H9 (cell line): ENCODE measurements at regions not wholly inside any gene's neighbourhood (a gene's known extent, or its start where the extent isn't known, plus 50 kb on each side); places are given as distances from the start of the nearest gene placed in this dataset.

Experiments
- DNase-seq: peaks from one replicate; pipeline ENCODE4 v3.0.0-alpha.2; 2017
- H2AFZ ChIP-seq: one replicate; pipeline ENCODE4 v1.6.1; 2013; ENCODE audit warnings: mild to moderate bottlenecking, low read length, control low read depth, moderate library complexity
- H2AK5ac ChIP-seq: 2 replicates; pipeline ENCODE4 v1.6.1; 2013; ENCODE audit warnings: low read length, control low read depth, mixed read lengths; ENCODE audit not compliant: insufficient read length
- H2BK120ac ChIP-seq: one replicate; pipeline ENCODE4 v1.6.1; 2013; ENCODE audit warnings: low read depth, mild to moderate bottlenecking, low read length, control low read depth, inconsistent platforms; ENCODE audit not compliant: poor library complexity, severe bottlenecking
- H2BK12ac ChIP-seq: 2 replicates; pipeline ENCODE4 v1.6.1; 2013; ENCODE audit warnings: low read length, control low read depth, mixed read lengths, low read depth; ENCODE audit not compliant: insufficient read length
- H2BK15ac ChIP-seq: 2 replicates; pipeline ENCODE4 v1.6.1; 2013; ENCODE audit warnings: low read depth, low read length, control low read depth
- H2BK20ac ChIP-seq: one replicate; pipeline ENCODE4 v1.6.1; 2013; ENCODE audit warnings: low read depth, mild to moderate bottlenecking, low read length, control low read depth, inconsistent platforms; ENCODE audit not compliant: poor library complexity, severe bottlenecking
- H2BK5ac ChIP-seq: 2 replicates; pipeline ENCODE4 v1.6.1; 2013; ENCODE audit warnings: low read length, control low read depth, mixed read lengths; ENCODE audit not compliant: insufficient read length
- H3K14ac ChIP-seq: 2 replicates; pipeline ENCODE4 v1.6.1; 2013; ENCODE audit warnings: low read length, control low read depth; ENCODE audit not compliant: insufficient read depth
- H3K18ac ChIP-seq: 2 replicates; pipeline ENCODE4 v1.6.1; 2013; ENCODE audit warnings: low read depth, mild to moderate bottlenecking, mixed read lengths, low read length, control low read depth; ENCODE audit not compliant: insufficient read length
- H3K23ac ChIP-seq: 2 replicates; pipeline ENCODE4 v1.6.1; 2013; ENCODE audit warnings: low read length, control low read depth, mixed read lengths, low read depth; ENCODE audit not compliant: insufficient read length
- H3K23me2 ChIP-seq: 2 replicates; pipeline ENCODE4 v1.6.1; 2013; ENCODE audit warnings: low read depth, mild to moderate bottlenecking, mixed read lengths, low read length, control low read depth; ENCODE audit not compliant: insufficient read length, poor library complexity, severe bottlenecking
- H3K27ac ChIP-seq: 2 replicates; pipeline ENCODE4 v1.5.1; 2013; ENCODE audit warnings: low read length, control low read depth, mixed read lengths, low read depth; ENCODE audit not compliant: insufficient read length
- H3K27me3 ChIP-seq: 2 replicates; pipeline ENCODE4 v1.6.1; 2013; ENCODE audit warnings: low read length, control low read depth, inconsistent platforms; ENCODE audit not compliant: insufficient read depth
- H3K4ac ChIP-seq: 2 replicates; pipeline ENCODE4 v1.6.1; 2013; ENCODE audit warnings: low read depth, mild to moderate bottlenecking, control low read depth, inconsistent platforms, low read length, moderate library complexity
- H3K4me1 ChIP-seq: 2 replicates; pipeline ENCODE4 v1.6.1; 2013; ENCODE audit warnings: low read length, control low read depth, inconsistent platforms; ENCODE audit not compliant: insufficient read depth
- H3K4me2 ChIP-seq: 2 replicates; pipeline ENCODE4 v1.6.1; 2013; ENCODE audit warnings: low read length, control low read depth, mixed read lengths; ENCODE audit not compliant: insufficient read length, insufficient read depth
- H3K56ac ChIP-seq: 2 replicates; pipeline ENCODE4 v1.6.1; 2013; ENCODE audit warnings: low read depth, mild to moderate bottlenecking, mixed read lengths, low read length, control low read depth; ENCODE audit not compliant: insufficient read length
- H3K79me1 ChIP-seq: 2 replicates; pipeline ENCODE4 v1.6.1; 2013; ENCODE audit warnings: low read depth, mild to moderate bottlenecking, moderate library complexity, low read length, control low read depth, inconsistent platforms; ENCODE audit not compliant: insufficient read depth, poor library complexity, severe bottlenecking
- H3K79me2 ChIP-seq: 2 replicates; pipeline ENCODE4 v1.6.1; 2013; ENCODE audit warnings: low read length, control low read depth, inconsistent platforms; ENCODE audit not compliant: insufficient read depth
- H3K9ac ChIP-seq: 2 replicates; pipeline ENCODE4 v1.6.1; 2013; ENCODE audit warnings: low read length, control low read depth, mixed read lengths; ENCODE audit not compliant: insufficient read length; ENCODE audit errors: extremely low read depth
- H3K9me3 ChIP-seq: one replicate; pipeline ENCODE4 v1.6.1; 2013; ENCODE audit warnings: low read depth, low read length, inconsistent platforms; ENCODE audit not compliant: control insufficient read depth
- H3T11ph ChIP-seq: one replicate; pipeline ENCODE4 v1.6.1; 2013; ENCODE audit warnings: mild to moderate bottlenecking, low read length, control low read depth, inconsistent platforms
- H4K20me1 ChIP-seq: one replicate; pipeline ENCODE4 v1.6.1; 2013; ENCODE audit not compliant: control insufficient read depth, insufficient read length, insufficient read depth
- H4K5ac ChIP-seq: 2 replicates; pipeline ENCODE4 v1.6.1; 2013; ENCODE audit warnings: low read depth, mild to moderate bottlenecking, mixed read lengths, low read length, control low read depth; ENCODE audit not compliant: insufficient read length
- H4K8ac ChIP-seq: replicated peaks from 2 replicates; pipeline ENCODE4 v1.6.1; 2013; ENCODE audit warnings: low read length, control low read depth, mixed read lengths, low read depth; ENCODE audit not compliant: insufficient read length
- H4K91ac ChIP-seq: 2 replicates; pipeline ENCODE4 v1.6.1; 2013; ENCODE audit warnings: low read depth, mild to moderate bottlenecking, moderate library complexity, mixed read lengths, low read length, control low read depth; ENCODE audit not compliant: insufficient read length
- H3K27ac Mint-ChIP-seq, 3 experiments: 2 replicates in 2 of 3; 3 replicates in 1 of 3; pipeline ENCODE4 v1.8.0; 2020 to 2021; ENCODE audit warnings: mixed read lengths in 3 of 3, mild to moderate bottlenecking in 1 of 3, moderate library complexity in 1 of 3
- H3K27me3 Mint-ChIP-seq: 2 replicates; pipeline ENCODE4 v1.8.0; 2021; ENCODE audit warnings: low read depth, mild to moderate bottlenecking, moderate library complexity, mixed read lengths
- H3K36me3 Mint-ChIP-seq, 3 experiments: 2 replicates in 2 of 3; 3 replicates in 1 of 3; pipeline ENCODE4 v1.8.0; 2020 to 2021; ENCODE audit warnings: low read depth in 3 of 3, mixed read lengths in 3 of 3; ENCODE audit not compliant: insufficient read depth in 1 of 3
- H3K4me1 Mint-ChIP-seq, 2 experiments: 2 replicates each; pipeline ENCODE4 v1.8.0; 2020; ENCODE audit warnings: mixed read lengths in 2 of 2
- H3K4me3 Mint-ChIP-seq, 2 experiments: 2 replicates in 1 of 2; 3 replicates in 1 of 2; pipeline ENCODE4 v1.8.0; 2020 to 2021; ENCODE audit warnings: mild to moderate bottlenecking in 2 of 2, mixed read lengths in 2 of 2, moderate library complexity in 1 of 2
- H3K9me3 Mint-ChIP-seq, 2 experiments: 2 replicates in 1 of 2; 3 replicates in 1 of 2; pipeline ENCODE4 v1.8.0; 2020; ENCODE audit warnings: mild to moderate bottlenecking in 2 of 2, mixed read lengths in 2 of 2, moderate library complexity in 1 of 2
- WGBS: extraction: QIAGEN DNeasy Blood & Tissue Kit; methylation state at CpG from one replicate; pipeline ENCODE4 v1.1.7; 2013; ENCODE audit warnings: missing lambda C conversion rate, low lambda C conversion rate, mixed read lengths; ENCODE audit not compliant: insufficient read length; ENCODE audit errors: extremely low coverage; 5-methylcytosine and 5-hydroxymethylcytosine counted together
- TF ChIP-seq, protein P1 (sequence below): fragments of 200-600 bp; sonication (generic); conservative IDR thresholded peaks from 3 replicates; pipeline ENCODE4 v1.8.0; 2021; ENCODE audit warnings: antibody characterized with exemption, mild to moderate bottlenecking

DNA sequence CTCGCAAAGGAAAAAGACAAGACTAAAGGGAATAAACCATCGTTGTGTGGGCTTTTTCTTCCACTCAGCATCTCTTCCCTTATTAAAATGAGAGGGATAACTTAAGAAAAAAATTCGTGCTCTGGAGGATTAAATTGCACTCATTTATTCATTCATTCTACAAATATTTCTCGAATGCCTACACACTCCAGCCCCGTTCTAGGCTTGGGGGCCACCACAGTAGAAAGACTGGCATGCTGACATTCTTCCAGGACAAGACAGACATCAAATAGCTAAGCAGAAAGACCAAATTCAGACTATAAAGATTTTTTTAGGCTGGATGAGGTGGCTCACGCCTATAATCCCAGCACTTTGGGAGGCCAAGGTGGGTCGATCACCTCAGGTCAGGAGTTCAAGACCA is 65.3 kb upstream of the IL12A start:
- Histone ChIP-seq H2BK5ac (no peak overlapping the region), H4K91ac (no peak overlapping the region), H2AFZ (no peak overlapping the region), H3K27me3 (no peaks in the 10 kb centered on the region), H3K4ac (no peak overlapping the region), H3K79me2 (no peaks in the 10 kb centered on the region), H3K14ac (no peak overlapping the region), H3K23ac (no peak overlapping the region), H4K5ac (no peak overlapping the region), H2AK5ac (no peak overlapping the region), H2BK120ac (no peak overlapping the region), H3K79me1 (no peaks in the 10 kb centered on the region), H2BK15ac (no peak overlapping the region), H4K20me1 (no peaks in the 10 kb centered on the region), H3K4me1 (no peaks in the 10 kb centered on the region), H3K56ac (no peak overlapping the region), H3K23me2 (no peaks in the 10 kb centered on the region), H4K8ac (no peak overlapping the region), H3T11ph (no peak overlapping the region), H2BK20ac (no peak overlapping the region), H3K4me2 (no peak overlapping the region), H3K9me3 (no peaks in the 10 kb centered on the region), H3K9ac (no peak overlapping the region), H2BK12ac (no peak overlapping the region), H3K18ac (no peak overlapping the region), H3K27ac (no peak overlapping the region)
- no peak for DNase-seq
- WGBS = no CpG with 5 or more reads among the region's 7 CpGs
- 0 out of 4 replicates have a peak, but pooled peaks cover 0 to 2% of the 10 kb centered on the region in 2 experiments for H3K4me1 Mint-ChIP-seq
- no peaks in the 10 kb centered on the region; a peak in 1 of 5 replicates for H3K9me3 Mint-ChIP-seq
- TF ChIP-seq, protein P1, sequence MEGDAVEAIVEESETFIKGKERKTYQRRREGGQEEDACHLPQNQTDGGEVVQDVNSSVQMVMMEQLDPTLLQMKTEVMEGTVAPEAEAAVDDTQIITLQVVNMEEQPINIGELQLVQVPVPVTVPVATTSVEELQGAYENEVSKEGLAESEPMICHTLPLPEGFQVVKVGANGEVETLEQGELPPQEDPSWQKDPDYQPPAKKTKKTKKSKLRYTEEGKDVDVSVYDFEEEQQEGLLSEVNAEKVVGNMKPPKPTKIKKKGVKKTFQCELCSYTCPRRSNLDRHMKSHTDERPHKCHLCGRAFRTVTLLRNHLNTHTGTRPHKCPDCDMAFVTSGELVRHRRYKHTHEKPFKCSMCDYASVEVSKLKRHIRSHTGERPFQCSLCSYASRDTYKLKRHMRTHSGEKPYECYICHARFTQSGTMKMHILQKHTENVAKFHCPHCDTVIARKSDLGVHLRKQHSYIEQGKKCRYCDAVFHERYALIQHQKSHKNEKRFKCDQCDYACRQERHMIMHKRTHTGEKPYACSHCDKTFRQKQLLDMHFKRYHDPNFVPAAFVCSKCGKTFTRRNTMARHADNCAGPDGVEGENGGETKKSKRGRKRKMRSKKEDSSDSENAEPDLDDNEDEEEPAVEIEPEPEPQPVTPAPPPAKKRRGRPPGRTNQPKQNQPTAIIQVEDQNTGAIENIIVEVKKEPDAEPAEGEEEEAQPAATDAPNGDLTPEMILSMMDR = no peak
- no peaks in the 10 kb centered on the region for H3K27me3 Mint-ChIP-seq
- no peak overlapping the region for H3K27ac Mint-ChIP-seq
- no peaks in the 10 kb centered on the region; a peak in 1 of 7 replicates for H3K36me3 Mint-ChIP-seq
- no peak overlapping the region for H3K4me3 Mint-ChIP-seq
